K562 (cell line): ENCODE measurements at regions not wholly inside any gene's neighbourhood (a gene's known extent, or its start where the extent isn't known, plus 50 kb on each side); places are given as distances from the start of the nearest gene placed in this dataset.

ENCODE experiments used
- ATF7 ChIP-seq: fragments of 450-650 bp; IDR thresholded peaks from 2 replicates; pipeline ENCODE4 v1.7.1; 2014; ENCODE audit warnings: mild to moderate bottlenecking, moderate library complexity
- CTCF ChIP-seq, 3 experiments: IDR thresholded peaks in 2 of 3; conservative IDR thresholded peaks in 1 of 3; 2 replicates each; pipeline ENCODE4 v1.5.1; 2011 to 2012; ENCODE audit warnings: low read length in 3 of 3, mild to moderate bottlenecking in 3 of 3, control low read depth in 2 of 3, improper control_type of control experiment in 1 of 3, inconsistent platforms in 1 of 3, low read depth in 1 of 3, mixed read lengths in 1 of 3, moderate library complexity in 1 of 3; ENCODE audit not compliant: insufficient read depth in 2 of 3
- DNMT1 ChIP-seq: fragments of 450-650 bp; IDR thresholded peaks from 2 replicates; pipeline ENCODE4 v1.6.1; 2016; ENCODE audit warnings: antibody characterized with exemption, mild to moderate bottlenecking
- FOXM1 ChIP-seq, 2 experiments: fragments of 450-650 bp in 1 of 2; sonication (generic) in 1 of 2; formaldehyde crosslinking in 1 of 2; IDR thresholded peaks; 2 replicates each; pipeline versions ENCODE4 v1.6.1 to v1.9.0; 2017 to 2022; ENCODE audit warnings: low read depth in 2 of 2, mild to moderate bottlenecking in 2 of 2, missing genetic modification reagents in 1 of 2, moderate library complexity in 1 of 2
- GATAD2B ChIP-seq: fragments of 450-650 bp; IDR thresholded peaks from 2 replicates; pipeline ENCODE4 v1.6.1; 2017; ENCODE audit warnings: mild to moderate bottlenecking, borderline replicate concordance
- HDAC2 ChIP-seq: fragments of 450-650 bp; IDR thresholded peaks from 2 replicates; pipeline ENCODE4 v1.6.1; 2016; ENCODE audit warnings: mild to moderate bottlenecking
- NCOA2 ChIP-seq, 2 experiments: fragments of 450-650 bp; IDR thresholded peaks; 2 replicates each; pipeline ENCODE4 v1.6.1; 2018; ENCODE audit warnings: mild to moderate bottlenecking in 2 of 2, moderate library complexity in 1 of 2; ENCODE audit not compliant: partially characterized antibody in 2 of 2
- NCOA6 ChIP-seq: fragments of 450-650 bp; IDR thresholded peaks from 2 replicates; pipeline ENCODE4 v1.6.1; 2017; ENCODE audit warnings: mild to moderate bottlenecking
- NFIC ChIP-seq: fragments of 450-650 bp; IDR thresholded peaks from 2 replicates; pipeline ENCODE4 v1.6.1; 2017; ENCODE audit warnings: mild to moderate bottlenecking, inconsistent platforms
- POLR2A ChIP-seq: fragments of 450-650 bp; conservative IDR thresholded peaks from 2 replicates; pipeline ENCODE4 v1.6.1; 2016
- SIN3A ChIP-seq, 2 experiments: fragments of 150-350 bp in 1 of 2; IDR thresholded peaks; 2 replicates each; pipeline ENCODE4 v1.6.1; 2011 to 2016; ENCODE audit warnings: borderline replicate concordance in 2 of 2, low read depth in 2 of 2, low read length in 2 of 2, mild to moderate bottlenecking in 2 of 2, moderate library complexity in 2 of 2; ENCODE audit not compliant: control insufficient read depth in 1 of 2
- TF ChIP-seq, protein P1 (sequence below): sonication (generic); formaldehyde crosslinking; IDR thresholded peaks from 2 replicates; pipeline ENCODE4 v1.8.0; 2022; ENCODE audit warnings: missing genetic modification reagents, mild to moderate bottlenecking, borderline replicate concordance
- TF ChIP-seq, protein P2 (sequence below), 2 experiments: IDR thresholded peaks in 1 of 2; conservative IDR thresholded peaks in 1 of 2; 2 replicates each; pipeline ENCODE4 v1.6.1; 2016; ENCODE audit warnings: low read depth in 2 of 2, mild to moderate bottlenecking in 1 of 2, missing compliant biosample characterization in 1 of 2, missing genetic modification characterization in 1 of 2, moderate library complexity in 1 of 2

DNA sequence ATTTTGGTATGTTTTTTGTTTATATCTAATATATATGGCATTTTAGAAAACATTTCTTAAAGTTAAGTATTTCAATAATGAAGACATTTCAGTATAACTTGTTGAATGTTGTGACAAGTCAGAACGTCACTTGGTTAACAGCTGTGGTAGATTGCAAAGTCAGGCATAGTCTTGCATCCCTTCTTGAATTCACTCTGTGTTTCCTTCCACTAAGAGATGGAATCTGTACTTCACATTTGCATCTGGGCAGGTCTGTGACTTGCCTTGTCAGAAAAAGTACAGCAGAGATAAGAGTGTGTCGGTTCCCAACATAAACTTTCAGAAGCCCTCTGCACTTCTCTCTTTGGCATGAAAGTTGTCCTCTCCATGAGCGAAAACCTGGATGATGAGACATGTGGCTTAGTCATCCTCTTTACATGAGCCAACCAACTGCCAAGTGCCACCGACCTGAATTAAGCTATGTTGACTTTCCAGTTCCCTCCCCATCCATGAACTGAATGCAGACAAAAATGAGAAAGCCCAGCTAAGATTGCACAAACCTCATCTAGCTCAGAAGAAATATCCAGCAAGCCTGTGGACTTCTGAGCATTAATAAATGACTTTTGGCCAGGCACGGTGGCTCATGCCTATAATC lies 1730.2 kb downstream of the MRPL39 start:
- TF ChIP-seq ATF7 (no peak), DNMT1 (no peak), NCOA6 (no peak), NCOA2 (IDR thresholded peaks at IDR 0.05; ENCODE audit: partially characterized antibody in 2 of 2) (no peak), FOXM1 (IDR thresholded peaks at IDR 0.05; ENCODE audit: low read depth) (no peak), FOXM1 (CRISPR knock-in tag; IDR thresholded peaks at IDR 0.05; ENCODE audit: low read depth) (no peak), CTCF (IDR thresholded peaks at IDR 0.05 in 2 of 3, conservative IDR thresholded peaks at IDR 0.05 in 1 of 3; ENCODE audit: insufficient read depth in 2 of 3, low read depth in 1 of 3, low read length in 3 of 3) (no peak), GATAD2B (no peak), POLR2A (no peak), SIN3A (IDR thresholded peaks at IDR 0.05; ENCODE audit: borderline replicate concordance in 2 of 2, control insufficient read depth in 1 of 2, low read depth in 2 of 2, low read length in 2 of 2) (no peak), NFIC (no peak), HDAC2 (no peak)
- TF ChIP-seq, protein P1, sequence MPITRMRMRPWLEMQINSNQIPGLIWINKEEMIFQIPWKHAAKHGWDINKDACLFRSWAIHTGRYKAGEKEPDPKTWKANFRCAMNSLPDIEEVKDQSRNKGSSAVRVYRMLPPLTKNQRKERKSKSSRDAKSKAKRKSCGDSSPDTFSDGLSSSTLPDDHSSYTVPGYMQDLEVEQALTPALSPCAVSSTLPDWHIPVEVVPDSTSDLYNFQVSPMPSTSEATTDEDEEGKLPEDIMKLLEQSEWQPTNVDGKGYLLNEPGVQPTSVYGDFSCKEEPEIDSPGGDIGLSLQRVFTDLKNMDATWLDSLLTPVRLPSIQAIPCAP (CRISPR knock-in tag) = no peak
- TF ChIP-seq, protein P2, sequence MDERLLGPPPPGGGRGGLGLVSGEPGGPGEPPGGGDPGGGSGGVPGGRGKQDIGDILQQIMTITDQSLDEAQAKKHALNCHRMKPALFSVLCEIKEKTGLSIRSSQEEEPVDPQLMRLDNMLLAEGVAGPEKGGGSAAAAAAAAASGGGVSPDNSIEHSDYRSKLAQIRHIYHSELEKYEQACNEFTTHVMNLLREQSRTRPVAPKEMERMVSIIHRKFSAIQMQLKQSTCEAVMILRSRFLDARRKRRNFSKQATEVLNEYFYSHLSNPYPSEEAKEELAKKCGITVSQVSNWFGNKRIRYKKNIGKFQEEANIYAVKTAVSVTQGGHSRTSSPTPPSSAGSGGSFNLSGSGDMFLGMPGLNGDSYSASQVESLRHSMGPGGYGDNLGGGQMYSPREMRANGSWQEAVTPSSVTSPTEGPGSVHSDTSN (CRISPR knock-in tag; IDR thresholded peaks at IDR 0.05; ENCODE audit: low read depth) = no peak
- TF ChIP-seq, protein P2 (tag; conservative IDR thresholded peaks at IDR 0.05; ENCODE audit: low read depth) = no peak
